NCI-H526 (cell line): ENCODE measurements at regions not wholly inside any gene's neighbourhood (a gene's known extent, or its start where the extent isn't known, plus 50 kb on each side); places are given as distances from the start of the nearest gene placed in this dataset.

ENCODE experiments used
- DNase-seq, 2 experiments: peaks; one replicate each; lab custom pipeline; 2025; lab: John Stamatoyannopoulos, UW

- DNase-seq = no peak
Measured at GRCh38 chr22:49193348-49193747, 634.3 kb downstream of the BRD1 start.

GRCh38 chr22:49192857-49193250, 634.8 kb downstream of the BRD1 start:
- DNase-seq = no peak

- no peak for DNase-seq
Measured at GRCh38 chr22:49192180-49192856, 635.4 kb downstream of the BRD1 start.

GRCh38 chr22:49191506-49191980, 636.1 kb downstream of the BRD1 start:
- no peak for DNase-seq

- no peak for DNase-seq
Measured at GRCh38 chr22:49190816-49191505, 636.7 kb downstream of the BRD1 start.

GRCh38 chr22:49189871-49190270, 637.8 kb downstream of the BRD1 start:
- DNase-seq = no peak

GRCh38 chr22:49188591-49188990, 639.1 kb downstream of the BRD1 start:
- DNase-seq = no peak

- DNase-seq = no peak
Measured at GRCh38 chr22:49188091-49188490, 639.6 kb downstream of the BRD1 start.

GRCh38 chr22:49186762-49187161, 640.9 kb downstream of the BRD1 start:
- DNase-seq = no peak

GRCh38 chr22:49186293-49186692, 641.4 kb downstream of the BRD1 start:
- no peak for DNase-seq

- no peak for DNase-seq
Measured at GRCh38 chr22:49185312-49185969, 642.2 kb downstream of the BRD1 start.

GRCh38 chr22:49184736-49185135, 642.9 kb downstream of the BRD1 start:
- DNase-seq = no peak

GRCh38 chr22:49183826-49184216, 643.9 kb downstream of the BRD1 start:
- no peak for DNase-seq

GRCh38 chr22:49183208-49183825, 644.4 kb downstream of the BRD1 start:
- DNase-seq = no peak

- DNase-seq = no peak
Measured at GRCh38 chr22:49182416-49182815, 645.3 kb downstream of the BRD1 start.

GRCh38 chr22:49181942-49182341, 645.7 kb downstream of the BRD1 start:
- no peak for DNase-seq

GRCh38 chr22:49181431-49181830, 646.2 kb downstream of the BRD1 start:
- no peak for DNase-seq

GRCh38 chr22:49180683-49181024, 647.0 kb downstream of the BRD1 start:
- DNase-seq = no peak

GRCh38 chr22:49179886-49180682, 647.6 kb downstream of the BRD1 start:
- DNase-seq = no peak

GRCh38 chr22:49179175-49179574, 648.5 kb downstream of the BRD1 start:
- DNase-seq = no peak

GRCh38 chr22:49178246-49179005, 649.2 kb downstream of the BRD1 start:
- DNase-seq = no peak
